ENCODE measurements at regions not wholly inside any gene's neighbourhood (a gene's known extent, or its start where the extent isn't known, plus 50 kb on each side); places are given as distances from the start of the nearest gene placed in this dataset.

- TF ChIP-seq, protein P1, sequence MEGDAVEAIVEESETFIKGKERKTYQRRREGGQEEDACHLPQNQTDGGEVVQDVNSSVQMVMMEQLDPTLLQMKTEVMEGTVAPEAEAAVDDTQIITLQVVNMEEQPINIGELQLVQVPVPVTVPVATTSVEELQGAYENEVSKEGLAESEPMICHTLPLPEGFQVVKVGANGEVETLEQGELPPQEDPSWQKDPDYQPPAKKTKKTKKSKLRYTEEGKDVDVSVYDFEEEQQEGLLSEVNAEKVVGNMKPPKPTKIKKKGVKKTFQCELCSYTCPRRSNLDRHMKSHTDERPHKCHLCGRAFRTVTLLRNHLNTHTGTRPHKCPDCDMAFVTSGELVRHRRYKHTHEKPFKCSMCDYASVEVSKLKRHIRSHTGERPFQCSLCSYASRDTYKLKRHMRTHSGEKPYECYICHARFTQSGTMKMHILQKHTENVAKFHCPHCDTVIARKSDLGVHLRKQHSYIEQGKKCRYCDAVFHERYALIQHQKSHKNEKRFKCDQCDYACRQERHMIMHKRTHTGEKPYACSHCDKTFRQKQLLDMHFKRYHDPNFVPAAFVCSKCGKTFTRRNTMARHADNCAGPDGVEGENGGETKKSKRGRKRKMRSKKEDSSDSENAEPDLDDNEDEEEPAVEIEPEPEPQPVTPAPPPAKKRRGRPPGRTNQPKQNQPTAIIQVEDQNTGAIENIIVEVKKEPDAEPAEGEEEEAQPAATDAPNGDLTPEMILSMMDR (IDR thresholded peaks at IDR 0.05; ENCODE audit: insufficient read depth, low read length, poor library complexity, severe bottlenecking), result no peak
- no peak for TF ChIP-seq EZH2phosphoT487 (conservative IDR thresholded peaks at IDR 0.05; ENCODE audit: low read length)
- Histone ChIP-seq H3F3A (ENCODE audit: insufficient read depth) (no peaks in the 10 kb centered on the region), H3K9me3 (ENCODE audit: insufficient read depth, low read length) (no peaks in the 10 kb centered on the region), H3K9ac (ENCODE audit: low read length) (no peak overlapping the region), H3K4me2 (ENCODE audit: low read depth, low read length, poor library complexity, severe bottlenecking) (no peak overlapping the region), H3K79me2 (ENCODE audit: insufficient read depth, low read length) (no peaks in the 10 kb centered on the region), H3K27me3 (ENCODE audit: low read length) (no peaks in the 10 kb centered on the region), H3K4me3 (ENCODE audit: insufficient read depth, low read length, poor library complexity, severe bottlenecking) (no peak overlapping the region), H3K27ac (ENCODE audit: low read depth, low read length) (no peak overlapping the region), H3K9me2 (replicated peaks; ENCODE audit: insufficient read depth, low read length) (no peaks in the 10 kb centered on the region), H2AFZ (ENCODE audit: low read depth, low read length, severe bottlenecking) (no peak overlapping the region), H3K36me3 (ENCODE audit: low read length) (no peaks in the 10 kb centered on the region), H4K20me1 (ENCODE audit: low read depth, low read length) (no peaks in the 10 kb centered on the region)
Measured at GRCh38 chr10:105615715-105616365, 974.8 kb downstream of the SORCS3 start.

GRCh38 chr10:105611244-105611798 is 970.2 kb downstream of the SORCS3 start:
- no peak overlapping the region for H3K9ac ChIP-seq (ENCODE audit: low read length)
- no peaks in the 10 kb centered on the region for H3K36me3 ChIP-seq (ENCODE audit: low read length)
- H3K9me3 ChIP-seq (ENCODE audit: insufficient read depth, low read length), result no peaks in the 10 kb centered on the region
- no peak overlapping the region for H3K4me3 ChIP-seq (ENCODE audit: insufficient read depth, low read length, poor library complexity, severe bottlenecking)
- H3K4me2 ChIP-seq (ENCODE audit: low read depth, low read length, poor library complexity, severe bottlenecking), result no peak overlapping the region
- H2AFZ ChIP-seq (ENCODE audit: low read depth, low read length, severe bottlenecking), result no peak overlapping the region
- no peaks in the 10 kb centered on the region for H3K27me3 ChIP-seq (ENCODE audit: low read length)
- no peaks in the 10 kb centered on the region for H3K79me2 ChIP-seq (ENCODE audit: insufficient read depth, low read length)
- H3F3A ChIP-seq (ENCODE audit: insufficient read depth), result no peaks in the 10 kb centered on the region
- H3K27ac ChIP-seq (ENCODE audit: low read depth, low read length), result no peak overlapping the region
- TF ChIP-seq, protein P1 (IDR thresholded peaks at IDR 0.05; ENCODE audit: insufficient read depth, low read length, poor library complexity, severe bottlenecking), result no peak
- no peak for TF ChIP-seq EZH2phosphoT487 (conservative IDR thresholded peaks at IDR 0.05; ENCODE audit: low read length)
- H4K20me1 ChIP-seq (ENCODE audit: low read depth, low read length), result no peaks in the 10 kb centered on the region
- H3K9me2 ChIP-seq (replicated peaks; ENCODE audit: insufficient read depth, low read length), result 0 out of 2 replicates have a peak, but pooled peaks cover 3% of the 10 kb centered on the region

GRCh38 chr10:105609451-105609850 is 968.4 kb downstream of the SORCS3 start:
- Histone ChIP-seq H3K4me2 (ENCODE audit: low read depth, low read length, poor library complexity, severe bottlenecking) (no peak overlapping the region), H3F3A (ENCODE audit: insufficient read depth) (no peaks in the 10 kb centered on the region), H3K9me3 (ENCODE audit: insufficient read depth, low read length) (no peaks in the 10 kb centered on the region), H2AFZ (ENCODE audit: low read depth, low read length, severe bottlenecking) (no peak overlapping the region), H3K9ac (ENCODE audit: low read length) (no peak overlapping the region), H3K36me3 (ENCODE audit: low read length) (no peaks in the 10 kb centered on the region), H3K27me3 (ENCODE audit: low read length) (no peaks in the 10 kb centered on the region), H3K9me2 (replicated peaks; ENCODE audit: insufficient read depth, low read length) (0 out of 2 replicates have a peak, but pooled peaks cover 3% of the 10 kb centered on the region), H3K79me2 (ENCODE audit: insufficient read depth, low read length) (no peaks in the 10 kb centered on the region), H3K4me3 (ENCODE audit: insufficient read depth, low read length, poor library complexity, severe bottlenecking) (no peak overlapping the region), H3K27ac (ENCODE audit: low read depth, low read length) (no peak overlapping the region), H4K20me1 (ENCODE audit: low read depth, low read length) (no peaks in the 10 kb centered on the region)
- TF ChIP-seq EZH2phosphoT487 (conservative IDR thresholded peaks at IDR 0.05; ENCODE audit: low read length), result no peak
- TF ChIP-seq, protein P1 (IDR thresholded peaks at IDR 0.05; ENCODE audit: insufficient read depth, low read length, poor library complexity, severe bottlenecking), result no peak
